Kidney glomerular epithelial cell (primary cell): ENCODE measurements at regions not wholly inside any gene's neighbourhood (a gene's known extent, or its start where the extent isn't known, plus 50 kb on each side); places are given as distances from the start of the nearest gene placed in this dataset.

Experiments used
- DNase-seq: peaks from one replicate; lab custom pipeline; 2025; lab: John Stamatoyannopoulos, UW

GRCh38 chr18:56278421-56279003 lies 359.9 kb downstream of the TXNL1 start:
- no peak for DNase-seq

GRCh38 chr18:56276466-56276865 lies 361.9 kb downstream of the TXNL1 start:
- no peak for DNase-seq

GRCh38 chr18:56273541-56274219 lies 364.7 kb downstream of the TXNL1 start:
- no peak for DNase-seq

GRCh38 chr18:56270671-56271250 lies 367.6 kb downstream of the TXNL1 start:
- no peak for DNase-seq

- no peak for DNase-seq
Observed at GRCh38 chr18:56269958-56270357, 368.4 kb downstream of the TXNL1 start.

- no peak for DNase-seq
Observed at GRCh38 chr18:56268952-56269351, 369.4 kb downstream of the TXNL1 start.

GRCh38 chr18:56267334-56267733 lies 371.1 kb downstream of the TXNL1 start:
- no peak for DNase-seq

GRCh38 chr18:56258178-56258577 lies 380.2 kb downstream of the TXNL1 start:
- no peak for DNase-seq

- DNase-seq, result no peak
Observed at GRCh38 chr18:56257205-56257604, 381.2 kb downstream of the TXNL1 start.

- no peak for DNase-seq
Observed at GRCh38 chr18:56256659-56257058, 381.7 kb downstream of the TXNL1 start.

- no peak for DNase-seq
Observed at GRCh38 chr18:56255381-56255780, 383.0 kb downstream of the TXNL1 start.

- no peak for DNase-seq
Observed at GRCh38 chr18:56252456-56252855, 385.9 kb downstream of the TXNL1 start.

GRCh38 chr18:56248610-56249235 lies 389.7 kb downstream of the TXNL1 start:
- DNase-seq, result no peak

GRCh38 chr18:56246916-56247315 lies 391.5 kb downstream of the TXNL1 start:
- no peak for DNase-seq

- DNase-seq, result no peak
Observed at GRCh38 chr18:56245866-56246580, 392.4 kb downstream of the TXNL1 start.

GRCh38 chr18:56240405-56240804 lies 398.0 kb downstream of the TXNL1 start:
- DNase-seq, result no peak

- DNase-seq, result no peak
Observed at GRCh38 chr18:56238576-56238975, 399.8 kb downstream of the TXNL1 start.

- no peak for DNase-seq
Observed at GRCh38 chr18:56235481-56236013, 402.8 kb downstream of the TXNL1 start.

- DNase-seq, result no peak
Observed at GRCh38 chr18:56235071-56235470, 403.3 kb downstream of the TXNL1 start.

- no peak for DNase-seq
Observed at GRCh38 chr18:56233595-56233994, 404.8 kb downstream of the TXNL1 start.

GRCh38 chr18:56226025-56226424 lies 412.4 kb downstream of the TXNL1 start:
- DNase-seq, result no peak
